SK-N-SH (cell line): ENCODE measurements at regions not wholly inside any gene's neighbourhood (a gene's known extent, or its start where the extent isn't known, plus 50 kb on each side); places are given as distances from the start of the nearest gene placed in this dataset.

Experiments used
- MXI1 ChIP-seq: IDR thresholded peaks from 2 replicates; pipeline ENCODE4 v1.6.1; 2012; ENCODE audit warnings: mild to moderate bottlenecking, low read depth, low read length, improper control_type of control experiment
- TF ChIP-seq, protein P1 (sequence below): fragments of 200-600 bp; sonication (generic); IDR thresholded peaks from 2 replicates; pipeline ENCODE4 v1.6.1; 2017; ENCODE audit warnings: antibody characterized with exemption, mild to moderate bottlenecking, moderate library complexity
- TF ChIP-seq, protein P2 (sequence below): IDR thresholded peaks from 2 replicates; pipeline ENCODE4; 2012

DNA sequence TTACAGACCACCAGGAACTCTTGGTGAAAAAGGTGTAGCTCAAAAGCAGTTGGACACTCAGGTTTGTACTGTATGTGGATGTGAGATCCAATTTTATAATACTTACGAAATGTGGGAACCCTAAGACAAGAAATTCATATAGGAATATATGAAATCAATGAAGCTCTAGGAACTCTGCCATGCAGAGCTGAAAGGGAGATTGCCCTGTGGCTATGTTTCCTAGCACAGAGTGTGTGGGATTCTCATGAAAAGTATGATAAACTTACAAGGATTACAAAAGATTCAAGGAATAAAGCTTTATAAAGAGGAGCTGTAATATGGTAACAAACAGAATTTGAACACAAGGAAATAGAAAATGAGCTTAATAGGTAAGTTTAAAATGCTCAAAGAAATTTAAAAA lies 205.7 kb upstream of the FAM83B start:
- TF ChIP-seq, protein P1, sequence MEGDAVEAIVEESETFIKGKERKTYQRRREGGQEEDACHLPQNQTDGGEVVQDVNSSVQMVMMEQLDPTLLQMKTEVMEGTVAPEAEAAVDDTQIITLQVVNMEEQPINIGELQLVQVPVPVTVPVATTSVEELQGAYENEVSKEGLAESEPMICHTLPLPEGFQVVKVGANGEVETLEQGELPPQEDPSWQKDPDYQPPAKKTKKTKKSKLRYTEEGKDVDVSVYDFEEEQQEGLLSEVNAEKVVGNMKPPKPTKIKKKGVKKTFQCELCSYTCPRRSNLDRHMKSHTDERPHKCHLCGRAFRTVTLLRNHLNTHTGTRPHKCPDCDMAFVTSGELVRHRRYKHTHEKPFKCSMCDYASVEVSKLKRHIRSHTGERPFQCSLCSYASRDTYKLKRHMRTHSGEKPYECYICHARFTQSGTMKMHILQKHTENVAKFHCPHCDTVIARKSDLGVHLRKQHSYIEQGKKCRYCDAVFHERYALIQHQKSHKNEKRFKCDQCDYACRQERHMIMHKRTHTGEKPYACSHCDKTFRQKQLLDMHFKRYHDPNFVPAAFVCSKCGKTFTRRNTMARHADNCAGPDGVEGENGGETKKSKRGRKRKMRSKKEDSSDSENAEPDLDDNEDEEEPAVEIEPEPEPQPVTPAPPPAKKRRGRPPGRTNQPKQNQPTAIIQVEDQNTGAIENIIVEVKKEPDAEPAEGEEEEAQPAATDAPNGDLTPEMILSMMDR = no peak
- TF ChIP-seq MXI1 = no peak
- TF ChIP-seq, protein P2, sequence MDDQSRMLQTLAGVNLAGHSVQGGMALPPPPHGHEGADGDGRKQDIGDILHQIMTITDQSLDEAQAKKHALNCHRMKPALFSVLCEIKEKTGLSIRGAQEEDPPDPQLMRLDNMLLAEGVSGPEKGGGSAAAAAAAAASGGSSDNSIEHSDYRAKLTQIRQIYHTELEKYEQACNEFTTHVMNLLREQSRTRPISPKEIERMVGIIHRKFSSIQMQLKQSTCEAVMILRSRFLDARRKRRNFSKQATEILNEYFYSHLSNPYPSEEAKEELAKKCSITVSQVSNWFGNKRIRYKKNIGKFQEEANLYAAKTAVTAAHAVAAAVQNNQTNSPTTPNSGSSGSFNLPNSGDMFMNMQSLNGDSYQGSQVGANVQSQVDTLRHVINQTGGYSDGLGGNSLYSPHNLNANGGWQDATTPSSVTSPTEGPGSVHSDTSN = no peak
